HG03565 (cell line): ENCODE measurements at regions not wholly inside any gene's neighbourhood (a gene's known extent, or its start where the extent isn't known, plus 50 kb on each side); places are given as distances from the start of the nearest gene placed in this dataset.

Experiments used
- ATAC-seq: cut with Tn5 transposase; IDR thresholded peaks from one replicate; pipeline ENCODE4 v1.9.1; 2021; ENCODE audit warnings: mild to moderate bottlenecking, moderate library complexity; ENCODE audit not compliant: unreplicated experiment

DNA sequence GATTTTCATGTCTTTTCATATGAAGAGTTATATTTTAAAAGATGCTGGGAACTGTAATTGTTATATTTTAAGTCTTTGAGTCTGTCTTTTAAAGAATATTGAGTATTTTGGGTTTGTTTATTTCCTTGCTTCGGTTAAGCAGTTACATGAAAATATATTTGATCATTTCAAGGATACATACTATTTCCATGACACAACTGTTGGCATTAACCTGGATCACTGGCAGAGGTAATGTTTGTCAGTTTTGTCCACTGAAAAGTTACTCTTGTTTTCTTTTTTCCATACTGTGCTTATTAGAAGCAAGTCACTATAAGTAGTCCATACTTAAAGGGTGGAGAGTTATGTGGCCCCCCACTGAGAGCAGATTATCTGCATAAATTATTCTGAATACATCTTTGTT, 1142.0 kb upstream of the TMEFF2 start:
- ATAC-seq = no peak

DNA sequence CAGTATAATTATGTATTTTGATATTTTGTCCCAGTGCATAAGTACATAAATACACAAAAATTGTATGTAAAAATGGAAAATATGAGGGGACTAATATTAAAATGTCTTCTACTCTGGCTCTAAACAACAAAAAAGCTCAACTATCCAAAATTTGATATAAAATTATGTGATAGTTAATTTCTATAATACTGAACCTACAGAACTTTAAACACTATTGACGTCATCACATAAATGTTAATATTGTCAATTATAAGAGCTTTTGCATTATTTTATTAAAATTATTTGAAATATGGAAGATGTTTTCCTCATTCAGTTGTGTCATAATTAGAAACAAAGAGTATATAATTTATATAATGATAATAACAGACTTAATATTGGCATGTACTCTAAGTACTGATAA, 1139.7 kb upstream of the TMEFF2 start:
- no peak for ATAC-seq

DNA sequence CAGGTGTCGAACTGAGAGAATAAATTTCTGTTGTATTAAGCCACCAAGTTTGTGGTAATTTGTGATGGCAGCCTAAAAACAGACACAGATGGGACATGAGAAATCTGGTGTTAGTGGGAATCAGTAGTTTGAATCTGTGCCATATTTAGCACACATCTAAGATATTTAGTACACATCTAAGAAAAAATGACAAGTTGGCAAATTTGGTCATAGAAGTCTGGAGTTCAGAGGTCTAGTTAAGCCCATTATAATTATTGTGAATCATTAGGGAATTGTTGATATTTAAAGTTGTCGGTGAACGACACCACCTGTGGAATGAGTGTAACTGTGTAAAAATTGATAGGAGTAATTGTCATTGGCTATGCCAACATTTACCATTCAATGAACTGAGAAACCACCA, 1138.8 kb upstream of the TMEFF2 start:
- ATAC-seq = no peak

GRCh38 chr2:193332941-193333340, 1138.2 kb upstream of the TMEFF2 start:
- no peak for ATAC-seq

GRCh38 chr2:193331676-193332075, 1136.9 kb upstream of the TMEFF2 start:
- ATAC-seq = no peak

DNA sequence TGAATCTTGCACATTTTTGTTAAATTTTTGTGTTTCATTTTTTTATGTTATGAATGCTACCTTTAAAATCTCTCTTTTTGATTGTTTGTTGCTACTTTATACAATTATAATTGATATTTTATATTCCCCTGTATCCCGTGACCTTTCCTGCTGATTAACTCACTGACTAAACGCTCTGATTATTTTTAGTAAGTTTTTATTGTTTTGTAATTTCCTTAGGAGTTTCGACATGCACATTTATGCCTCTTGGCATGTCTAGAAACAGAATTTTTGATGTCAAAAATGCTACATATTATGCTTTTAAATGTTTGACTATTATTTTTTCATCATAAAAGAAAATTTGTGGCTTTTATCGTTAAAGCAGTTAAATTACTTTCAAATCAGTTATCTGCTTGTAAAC, 1131.6 kb upstream of the TMEFF2 start:
- no peak for ATAC-seq

DNA sequence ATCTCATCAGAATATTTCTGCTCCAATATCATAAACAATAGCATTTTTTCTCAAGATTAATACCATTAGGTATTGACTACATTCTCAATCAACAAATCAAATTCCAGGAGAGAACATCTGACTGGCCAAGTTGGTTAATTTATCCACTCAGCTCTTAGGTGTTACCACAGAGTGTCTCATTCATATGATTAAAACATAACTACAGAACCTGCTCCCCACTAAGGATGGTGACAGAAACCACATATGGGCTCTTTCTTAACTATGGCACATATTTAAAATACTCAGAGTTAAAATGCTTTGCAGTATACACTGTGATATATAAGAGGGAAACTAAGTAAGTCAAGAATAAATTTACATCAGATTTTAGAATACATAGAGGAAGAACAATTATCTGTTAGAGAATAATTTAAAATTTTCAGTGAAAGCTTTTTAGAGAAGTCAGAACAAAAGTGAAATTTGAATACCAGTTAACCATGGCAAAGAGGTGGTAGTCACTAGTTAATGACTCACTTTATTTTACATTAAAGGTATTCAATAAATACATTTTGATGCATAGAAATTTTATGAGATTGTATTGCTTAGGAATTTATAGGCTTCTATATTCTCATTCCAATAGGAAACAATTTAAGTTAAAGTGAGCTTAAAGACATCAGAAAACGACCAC, 1120.8 kb upstream of the TMEFF2 start:
- no peak for ATAC-seq

- no peak for ATAC-seq
Measured at GRCh38 chr2:193303464-193303863, 1108.7 kb upstream of the TMEFF2 start.

- ATAC-seq = no peak
Measured at GRCh38 chr2:193294371-193294770, 1099.6 kb upstream of the TMEFF2 start.

- ATAC-seq = no peak
Measured at GRCh38 chr2:193279361-193279760, 1084.6 kb upstream of the TMEFF2 start.

DNA sequence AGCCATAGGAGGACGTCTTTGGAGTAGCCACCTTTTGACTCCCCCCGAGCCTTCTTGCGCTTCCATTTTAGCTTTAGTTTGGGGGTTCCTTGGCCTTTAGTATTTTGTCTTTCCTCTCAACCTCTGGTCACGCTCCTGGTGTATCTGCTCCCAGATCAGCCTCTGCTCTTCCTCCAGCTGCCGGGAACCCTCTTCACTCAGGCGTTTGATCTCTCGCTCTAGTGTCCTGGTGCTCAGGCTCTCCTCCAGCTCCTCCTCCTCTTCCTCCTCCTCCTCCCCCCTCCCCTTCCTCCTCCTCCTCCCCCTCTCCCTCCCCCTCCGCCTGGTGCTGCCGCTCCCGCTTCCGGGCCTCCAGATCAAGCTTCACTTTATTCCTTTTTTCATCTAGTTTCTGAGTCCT, 1082.3 kb upstream of the TMEFF2 start:
- no peak for ATAC-seq

GRCh38 chr2:193276560-193276959, 1081.8 kb upstream of the TMEFF2 start:
- no peak for ATAC-seq

- ATAC-seq = no peak
Measured at GRCh38 chr2:193276069-193276468, 1081.3 kb upstream of the TMEFF2 start.

GRCh38 chr2:193272011-193272410, 1077.3 kb upstream of the TMEFF2 start:
- no peak for ATAC-seq

DNA sequence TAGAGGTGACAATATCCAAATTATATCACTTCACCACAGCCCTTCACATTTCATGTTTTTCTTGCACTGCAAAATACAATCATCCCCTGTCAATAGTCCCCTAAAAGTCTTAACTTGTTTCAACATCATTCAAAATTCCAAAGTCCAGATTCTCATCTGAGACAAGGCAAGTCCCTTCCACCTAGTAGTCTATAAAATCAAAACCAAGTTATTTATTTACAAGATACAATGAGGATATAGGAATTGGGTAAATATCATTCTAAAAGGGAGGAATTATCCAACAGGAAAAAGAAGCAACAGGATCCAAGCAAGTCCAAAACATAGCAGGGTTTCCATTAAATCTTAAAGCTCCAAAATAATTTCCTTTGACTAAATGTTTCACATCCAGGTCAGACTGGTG, 1076.1 kb upstream of the TMEFF2 start:
- ATAC-seq = no peak

DNA sequence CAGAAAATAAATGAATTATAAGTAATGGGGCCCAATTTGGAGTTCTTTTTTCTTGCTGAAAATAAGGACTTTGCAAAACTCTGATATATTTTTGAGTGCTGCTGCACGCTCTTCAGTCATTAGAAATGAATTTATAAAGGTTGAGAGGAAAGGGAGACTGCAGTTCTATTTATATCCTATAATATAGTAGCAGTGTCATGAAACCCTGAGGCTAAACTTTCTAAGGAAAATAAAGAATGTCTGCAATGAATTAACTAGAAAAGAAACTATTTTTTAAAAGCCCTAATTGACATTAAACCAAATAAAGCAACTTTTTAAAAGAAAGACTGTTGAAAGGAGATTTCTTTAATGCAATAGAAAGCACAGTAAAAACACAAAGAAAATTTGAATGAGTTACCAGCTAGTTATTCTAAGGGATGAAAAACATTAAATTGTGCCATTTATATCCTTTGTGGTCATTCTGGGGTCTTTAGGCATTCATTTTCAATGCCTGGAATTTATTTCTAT, 1072.8 kb upstream of the TMEFF2 start:
- ATAC-seq = no peak

- no peak for ATAC-seq
Measured at GRCh38 chr2:193253014-193253530, 1058.3 kb upstream of the TMEFF2 start.

DNA sequence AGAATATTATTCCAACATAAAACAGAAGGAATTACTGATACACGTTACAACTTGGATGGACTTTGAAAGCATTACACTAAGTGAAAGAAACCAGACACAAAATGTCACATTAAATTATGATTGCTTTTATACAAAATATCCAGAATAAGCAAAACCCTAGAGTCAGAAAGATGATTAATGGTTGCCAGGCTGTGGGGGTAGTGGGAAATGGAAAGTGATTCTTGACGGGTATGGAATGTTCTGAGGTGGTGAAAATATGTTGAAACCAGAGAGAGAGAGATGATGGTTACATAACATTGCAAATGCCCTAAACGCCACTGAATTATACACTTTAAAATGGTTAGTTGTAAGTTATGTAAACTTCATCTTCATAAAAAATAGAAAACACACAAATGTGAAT, 1057.2 kb upstream of the TMEFF2 start:
- no peak for ATAC-seq

DNA sequence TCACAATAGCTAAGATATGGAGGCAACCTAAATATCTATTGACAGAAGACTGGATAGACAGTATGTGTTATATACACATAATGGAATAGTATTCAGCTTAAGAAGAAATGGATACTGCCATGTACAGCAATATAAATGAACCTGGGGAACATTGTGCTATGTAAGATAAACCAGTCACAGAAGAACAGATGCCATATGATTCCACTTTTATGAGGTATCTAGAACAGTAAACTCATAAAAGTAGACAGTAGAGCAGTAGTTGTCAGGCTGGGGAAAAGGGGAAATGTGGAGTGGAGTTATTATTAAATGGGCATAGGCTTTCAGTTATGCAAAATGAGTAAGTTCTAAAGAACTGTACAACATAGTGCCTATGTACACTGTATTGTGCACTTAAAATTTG, 1055.7 kb upstream of the TMEFF2 start:
- ATAC-seq = no peak

DNA sequence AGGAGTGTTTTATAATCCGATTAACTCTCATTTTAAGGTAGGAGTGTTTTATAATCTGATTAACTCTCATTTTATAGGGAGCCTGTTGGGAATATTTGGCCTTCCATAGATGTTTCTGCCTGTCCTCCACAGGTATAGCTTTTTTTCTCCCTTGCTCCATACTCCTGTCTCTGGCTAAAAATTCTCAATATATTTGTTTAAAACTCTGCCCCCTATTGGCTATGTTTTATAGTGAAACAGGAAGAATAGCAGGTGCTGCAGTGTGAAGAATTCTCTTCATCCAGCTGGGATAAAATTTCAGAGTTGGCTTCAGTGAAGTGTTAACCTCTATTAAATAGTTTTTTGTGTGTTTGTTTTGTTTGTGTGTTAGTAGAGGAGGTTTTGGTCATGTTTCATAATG, 1046.0 kb upstream of the TMEFF2 start:
- ATAC-seq = peak; percentile 47

- ATAC-seq = no peak
Measured at GRCh38 chr2:193231634-193232033, 1036.9 kb upstream of the TMEFF2 start.

DNA sequence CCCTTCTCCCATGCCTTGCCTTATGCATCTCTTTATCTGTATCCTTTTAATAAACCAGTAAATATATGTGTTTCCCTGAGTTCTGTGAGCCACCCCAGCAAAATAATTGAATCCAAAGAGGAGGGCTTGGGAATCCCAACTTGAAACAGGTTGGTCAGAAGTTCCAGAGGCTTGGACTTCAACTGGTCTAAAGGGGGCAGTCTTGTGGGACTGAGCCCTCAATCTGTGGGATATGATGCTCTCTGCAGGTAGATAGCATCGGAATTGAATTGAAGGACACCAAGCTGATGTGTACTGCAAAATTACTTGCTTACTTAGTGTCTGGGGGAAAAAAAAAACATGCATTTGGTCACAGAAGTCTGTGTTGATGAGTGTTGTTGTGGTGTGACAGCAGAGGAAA, 1033.5 kb upstream of the TMEFF2 start:
- ATAC-seq = no peak

DNA sequence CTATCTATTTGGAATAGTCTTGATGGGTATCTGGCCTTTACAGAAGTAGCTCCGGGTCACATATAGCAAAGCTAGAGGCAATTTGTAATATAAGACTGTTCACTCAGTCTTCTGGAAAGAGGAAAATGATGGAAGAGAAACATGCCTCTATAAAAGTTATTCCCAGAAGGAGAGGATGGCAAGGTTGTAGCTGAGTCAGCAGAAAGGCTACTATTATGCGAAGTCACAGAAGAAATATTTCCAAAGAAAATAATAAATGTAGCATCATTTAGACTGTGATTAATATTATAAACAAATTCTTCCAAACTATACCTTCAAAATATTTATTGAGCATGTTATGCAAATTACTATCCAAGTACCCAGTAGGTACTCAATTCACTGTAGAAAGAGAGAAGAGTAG, 1027.7 kb upstream of the TMEFF2 start:
- no peak for ATAC-seq
